Caco-2 (cell line): ENCODE measurements at regions not wholly inside any gene's neighbourhood (a gene's known extent, or its start where the extent isn't known, plus 50 kb on each side); places are given as distances from the start of the nearest gene placed in this dataset.

ENCODE experiments used
- BruUV-seq: library from RNA; stranded (reverse); fragments of 400-500 nt; replicated peaks from 2 replicates; lab custom pipeline; 2021; lab: Mats Ljungman, UMichigan
- CTCF ChIA-PET: fragments of 300-600 bp; sonication (Branson Sonifier 250); formaldehyde crosslinking; loops from one replicate; lab custom pipeline; 2022; ENCODE audit warnings: antibody characterized with exemption; lab: Charles Lee
- POLR2A ChIA-PET: fragments of 300-600 bp; sonication (Branson Sonifier 250); formaldehyde crosslinking; loops from one replicate; lab custom pipeline; 2022; ENCODE audit warnings: antibody characterized with exemption; lab: Charles Lee
- DNase-seq, 2 experiments: peaks; one replicate each; pipeline versions ENCODE4 v3.0.0 to v3.0.0-alpha.2; 2020 to 2022
- H3K27me3 ChIP-seq: replicated peaks from 2 replicates; pipeline ENCODE4 v1.6.0; 2011; ENCODE audit warnings: low read length; ENCODE audit not compliant: control insufficient read depth, insufficient read depth
- H3K36me3 ChIP-seq: 2 replicates; pipeline ENCODE4 v1.5.1; 2011; ENCODE audit warnings: low read length; ENCODE audit not compliant: control insufficient read depth, insufficient read depth
- H3K4me1 ChIP-seq: fragments of 250-450 bp; sonication (Bioruptor Pico); 2 replicates; pipeline ENCODE4 v1.5.1; 2020; ENCODE audit warnings: mild to moderate bottlenecking
- H3K4me3 ChIP-seq: 2 replicates; pipeline ENCODE4 v1.5.1; 2011; ENCODE audit warnings: low read depth, mild to moderate bottlenecking, control low read depth, low read length
- H3K9me3 ChIP-seq: fragments of 250-450 bp; sonication (Bioruptor Pico); 2 replicates; pipeline ENCODE4 v1.5.1; 2020; ENCODE audit warnings: mild to moderate bottlenecking, moderate library complexity
- H3K27ac Mint-ChIP-seq: one replicate; pipeline ENCODE4 v1.8.0; 2022; ENCODE audit warnings: mixed read lengths; ENCODE audit not compliant: unreplicated experiment
- H3K27me3 Mint-ChIP-seq: one replicate; pipeline ENCODE4 v1.8.0; 2022; ENCODE audit warnings: mixed read lengths; ENCODE audit not compliant: insufficient read depth, unreplicated experiment
- H3K36me3 Mint-ChIP-seq: one replicate; pipeline ENCODE4 v1.8.0; 2022; ENCODE audit warnings: mild to moderate bottlenecking, mixed read lengths; ENCODE audit not compliant: insufficient read depth, unreplicated experiment
- H3K4me1 Mint-ChIP-seq: one replicate; pipeline ENCODE4 v1.8.0; 2022; ENCODE audit warnings: low read depth, mixed read lengths; ENCODE audit not compliant: unreplicated experiment
- H3K4me3 Mint-ChIP-seq: one replicate; pipeline ENCODE4 v1.8.0; 2022; ENCODE audit warnings: mild to moderate bottlenecking, moderate library complexity, mixed read lengths; ENCODE audit not compliant: unreplicated experiment
- H3K9me3 Mint-ChIP-seq: one replicate; pipeline ENCODE4 v1.8.0; 2022; ENCODE audit warnings: mixed read lengths; ENCODE audit not compliant: unreplicated experiment
- CTCF ChIP-seq, 2 experiments: fragments of 200-600 bp in 1 of 2; IDR thresholded peaks; 1 replicate in 1 of 2; 2 replicates in 1 of 2; pipeline versions ENCODE4 v1.5.1 to v1.8.0; 2011 to 2022; ENCODE audit warnings: antibody characterized with exemption in 1 of 2, control low read depth in 1 of 2, inconsistent platforms in 1 of 2, low read depth in 1 of 2, low read length in 1 of 2, mild to moderate bottlenecking in 1 of 2, moderate library complexity in 1 of 2; ENCODE audit not compliant: insufficient read depth in 1 of 2, severe bottlenecking in 1 of 2, unreplicated experiment in 1 of 2
- intact Hi-C: fragments of 100-400 bp; cut with micrococcal nuclease; formaldehyde crosslinking; loops from one replicate; pipeline ENCODE4 v1.10.0; 2022; ENCODE audit not compliant: unreplicated experiment

DNA sequence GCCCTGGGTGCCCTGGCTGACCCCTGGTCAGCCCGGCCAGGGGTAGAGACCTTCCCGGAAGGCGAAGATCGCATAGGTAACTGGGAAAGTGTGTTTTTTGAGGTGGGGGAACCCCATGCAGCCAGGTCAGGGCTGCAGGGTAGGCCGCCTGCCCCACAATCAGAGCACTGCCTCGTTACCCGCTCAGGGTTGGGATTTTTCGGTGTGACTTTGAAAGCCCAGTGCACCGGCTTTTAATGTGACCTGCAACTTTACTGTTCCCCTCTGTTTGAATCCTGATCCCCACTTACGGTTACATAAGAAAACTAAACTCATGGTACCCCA lies 239.2 kb upstream of the PLET1 start:
- H3K9me3 Mint-ChIP-seq = no peaks in the 10 kb centered on the region
- intact Hi-C loops = no loop called here
- H3K4me1 ChIP-seq = no peaks in the 10 kb centered on the region
- no peak overlapping the region for H3K27ac Mint-ChIP-seq
- H3K9me3 ChIP-seq = peaks cover 4% of the 10 kb centered on the region; the same call in 1 of the 2 replicates
- no peak for DNase-seq
- H3K27me3 ChIP-seq = no peaks in the 10 kb centered on the region
- CTCF ChIA-PET = no interaction called here
- H3K4me1 Mint-ChIP-seq = no peaks in the 10 kb centered on the region
- H3K4me3 ChIP-seq = no peak overlapping the region
- no peak for TF ChIP-seq CTCF (IDR thresholded peaks at IDR 0.05; ENCODE audit: insufficient read depth in 1 of 2, low read depth in 1 of 2, low read length in 1 of 2, severe bottlenecking in 1 of 2, unreplicated experiment in 1 of 2)
- H3K36me3 Mint-ChIP-seq = no peaks in the 10 kb centered on the region
- H3K4me3 Mint-ChIP-seq = no peak overlapping the region
- H3K36me3 ChIP-seq = no peaks in the 10 kb centered on the region
- no TSS peak for BruUV-seq
- H3K27me3 Mint-ChIP-seq = peaks cover 22% of the 10 kb centered on the region
- POLR2A ChIA-PET = no interaction called here

DNA sequence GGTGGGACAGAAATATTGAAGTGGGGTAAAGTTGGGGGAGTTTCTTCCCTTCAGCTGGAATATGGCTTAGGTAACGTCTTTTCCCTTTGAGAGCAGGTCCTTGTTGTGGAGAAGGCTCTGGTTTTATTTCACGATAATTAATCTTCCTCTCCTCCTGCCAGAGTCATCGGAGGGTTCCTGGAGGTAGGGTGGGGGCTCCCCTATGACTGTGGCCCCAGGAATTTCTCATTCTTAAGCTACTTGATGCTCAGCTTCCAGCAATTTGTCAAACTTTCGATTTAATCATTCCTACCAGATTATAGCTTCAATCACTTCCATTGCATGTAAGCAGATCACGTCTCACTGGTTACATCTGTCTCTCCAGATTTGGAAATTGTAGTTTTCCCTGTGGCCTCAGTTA lies 242.8 kb upstream of the PLET1 start:
- Histone ChIP-seq H3K36me3 (no peaks in the 10 kb centered on the region), H3K4me1 (no peaks in the 10 kb centered on the region), H3K27me3 (no peaks in the 10 kb centered on the region), H3K9me3 (peaks cover 4% of the 10 kb centered on the region; the same call in 1 of the 2 replicates), H3K4me3 (no peak overlapping the region)
- H3K36me3 Mint-ChIP-seq = no peaks in the 10 kb centered on the region
- no peak overlapping the region for H3K4me3 Mint-ChIP-seq
- DNase-seq = no peak
- no TSS peak for BruUV-seq
- peaks cover 34% of the 10 kb centered on the region for H3K27me3 Mint-ChIP-seq
- no peak overlapping the region for H3K27ac Mint-ChIP-seq
- H3K9me3 Mint-ChIP-seq = no peaks in the 10 kb centered on the region
- H3K4me1 Mint-ChIP-seq = no peaks in the 10 kb centered on the region
- no peak for TF ChIP-seq CTCF (IDR thresholded peaks at IDR 0.05; ENCODE audit: insufficient read depth in 1 of 2, low read depth in 1 of 2, low read length in 1 of 2, severe bottlenecking in 1 of 2, unreplicated experiment in 1 of 2)
- CTCF ChIA-PET = no interaction called here
- intact Hi-C loops = no loop called here
- POLR2A ChIA-PET = no interaction called here

DNA sequence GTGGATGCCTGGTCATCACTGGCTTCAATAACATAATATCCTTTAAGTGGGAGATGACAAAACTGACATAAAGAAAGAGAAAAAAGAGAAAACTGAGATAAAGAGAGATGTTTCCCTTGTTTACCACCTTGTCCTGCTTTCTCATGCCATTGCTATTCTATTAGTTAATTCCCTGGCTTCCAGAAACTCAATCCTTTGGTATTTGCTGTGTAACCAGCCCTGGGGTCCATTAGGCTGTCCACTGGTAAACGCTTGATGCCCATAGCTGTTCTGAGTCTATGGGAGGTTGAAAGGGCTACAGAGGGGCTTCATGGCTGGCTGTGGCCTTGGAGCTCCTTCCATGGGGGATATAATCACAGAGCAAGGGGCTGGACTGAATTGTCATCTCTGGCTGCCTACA lies 243.4 kb upstream of the PLET1 start:
- CTCF ChIA-PET = no interaction called here
- POLR2A ChIA-PET = no interaction called here
- no peaks in the 10 kb centered on the region for H3K9me3 Mint-ChIP-seq

More for the DNA sequence above, 243.4 kb upstream of the PLET1 start:
- no peak for TF ChIP-seq CTCF (IDR thresholded peaks at IDR 0.05; ENCODE audit: insufficient read depth in 1 of 2, low read depth in 1 of 2, low read length in 1 of 2, severe bottlenecking in 1 of 2, unreplicated experiment in 1 of 2)
- no peaks in the 10 kb centered on the region for H3K4me1 Mint-ChIP-seq
- H3K27me3 Mint-ChIP-seq = peaks cover 31% of the 10 kb centered on the region
- Histone ChIP-seq H3K4me1 (no peaks in the 10 kb centered on the region), H3K9me3 (peaks cover 4% of the 10 kb centered on the region; the same call in 1 of the 2 replicates), H3K27me3 (0 out of 2 replicates have a peak, but pooled peaks cover 2% of the 10 kb centered on the region), H3K36me3 (no peaks in the 10 kb centered on the region), H3K4me3 (no peak overlapping the region)
- no TSS peak for BruUV-seq
- H3K36me3 Mint-ChIP-seq = no peaks in the 10 kb centered on the region
- H3K27ac Mint-ChIP-seq = no peak overlapping the region
- no peak for DNase-seq
- intact Hi-C loops = no loop called here
- H3K4me3 Mint-ChIP-seq = no peak overlapping the region
